H1 (cell line): ENCODE measurements at regions not wholly inside any gene's neighbourhood (a gene's known extent, or its start where the extent isn't known, plus 50 kb on each side); places are given as distances from the start of the nearest gene placed in this dataset.

Source experiments
- CTCF ChIA-PET: fragments of 300-600 bp; sonication (Branson Sonifier 250); formaldehyde crosslinking; loops from one replicate; lab custom pipeline; 2021; ENCODE audit not compliant: partially characterized antibody; lab: Charles Lee
- POLR2A ChIA-PET: fragments of 300-600 bp; sonication (Branson Sonifier 250); formaldehyde crosslinking; loops from one replicate; lab custom pipeline; 2021; ENCODE audit warnings: inconsistent platforms; ENCODE audit not compliant: partially characterized antibody; lab: Charles Lee
- DNase-seq, 2 experiments: peaks; one replicate each; pipeline versions ENCODE4 v3.0.0 to v3.0.0-alpha.2; 2010 to 2022; ENCODE audit warnings: low spot score in 2 of 2, low read depth in 1 of 2, mixed read lengths in 1 of 2
- FAIRE-seq: peaks from 2 replicates; lab custom pipeline; 2011; peaks lifted over from hg19 to GRCh38; lab: Jason Lieb, UNC
- H2AFZ ChIP-seq: 2 replicates; pipeline ENCODE4 v1.8.1; 2012; ENCODE audit warnings: low read length, inconsistent platforms
- H2AK5ac ChIP-seq: 2 replicates; pipeline ENCODE4 v1.6.1; 2013; ENCODE audit warnings: low read depth, low read length
- H2BK120ac ChIP-seq: replicated peaks from 2 replicates; pipeline ENCODE3; 2013; ENCODE audit warnings: low read depth, low read length, inconsistent platforms
- H2BK12ac ChIP-seq: 2 replicates; pipeline ENCODE4 v1.6.1; 2013; ENCODE audit warnings: low read depth, low read length
- H2BK15ac ChIP-seq: 2 replicates; pipeline ENCODE4 v1.6.1; 2013; ENCODE audit warnings: low read length
- H2BK20ac ChIP-seq: 2 replicates; pipeline ENCODE4 v1.6.1; 2013; ENCODE audit warnings: low read length
- H2BK5ac ChIP-seq: 2 replicates; pipeline ENCODE4 v1.6.1; 2013; ENCODE audit warnings: low read depth, low read length
- H3K14ac ChIP-seq: 2 replicates; pipeline ENCODE4 v1.6.1; 2013; ENCODE audit warnings: inconsistent platforms; ENCODE audit not compliant: insufficient read length
- H3K18ac ChIP-seq: 2 replicates; pipeline ENCODE4 v1.6.1; 2013; ENCODE audit warnings: low read length; ENCODE audit errors: extremely low read depth
- H3K23ac ChIP-seq: 2 replicates; pipeline ENCODE4 v1.6.1; 2013; ENCODE audit warnings: inconsistent platforms; ENCODE audit not compliant: insufficient read length
- H3K23me2 ChIP-seq: 2 replicates; pipeline ENCODE4 v1.6.1; 2013; ENCODE audit warnings: low read depth, low read length
- H3K27ac ChIP-seq: 2 replicates; pipeline ENCODE4 v1.6.1; 2011; ENCODE audit warnings: low read depth, low read length, inconsistent platforms
- H3K27me3 ChIP-seq, 4 experiments: replicated peaks in 1 of 4; 1 replicate in 1 of 4; 2 replicates in 3 of 4; pipeline versions ENCODE4 v1.6.1 to v1.8.1; 2011 to 2013; ENCODE audit warnings: low read length in 3 of 4, mild to moderate bottlenecking in 3 of 4, inconsistent platforms in 2 of 4, mixed read lengths in 2 of 4, moderate library complexity in 1 of 4; ENCODE audit not compliant: control insufficient read depth in 3 of 4, insufficient read depth in 3 of 4; ENCODE audit errors: extremely low read depth in 1 of 4
- H3K36me3 ChIP-seq, 4 experiments: 2 replicates each; pipeline versions ENCODE4 v1.6.1 to v1.8.1; 2011 to 2013; ENCODE audit warnings: mild to moderate bottlenecking in 4 of 4, low read length in 3 of 4, moderate library complexity in 2 of 4, control low read depth in 1 of 4, inconsistent platforms in 1 of 4; ENCODE audit not compliant: insufficient read depth in 4 of 4, control insufficient read depth in 2 of 4
- H3K4ac ChIP-seq: replicated peaks from 2 replicates; pipeline ENCODE3; 2013; ENCODE audit warnings: low read length, low read depth, mixed read lengths, inconsistent platforms; ENCODE audit not compliant: insufficient read length
- H3K4me1 ChIP-seq, 4 experiments: replicated peaks in 1 of 4; 1 replicate in 1 of 4; 2 replicates in 3 of 4; pipeline versions ENCODE4 v1.6.1 to v1.8.1; 2011 to 2013; ENCODE audit warnings: low read length in 3 of 4, inconsistent platforms in 2 of 4, mixed read lengths in 1 of 4; ENCODE audit not compliant: insufficient read depth in 4 of 4, control insufficient read depth in 3 of 4
- H3K4me2 ChIP-seq, 2 experiments: 2 replicates each; pipeline versions ENCODE4 v1.6.1 to v1.8.1; 2011 to 2013; ENCODE audit warnings: low read depth in 2 of 2, low read length in 2 of 2, control low read depth in 1 of 2, inconsistent platforms in 1 of 2, mild to moderate bottlenecking in 1 of 2; ENCODE audit not compliant: insufficient read depth in 1 of 2
- H3K4me3 ChIP-seq, 4 experiments: fragments of 200-600, 300-600 bp in 1 of 4; sonication (generic), shearing (Covaris generic), sonication (Bioruptor Twin) in 1 of 4; 2 replicates each; pipeline versions ENCODE4 v1.5.1 to v1.8.1; 2011 to 2016; ENCODE audit warnings: low read length in 4 of 4, low read depth in 3 of 4, control low read depth in 2 of 4, inconsistent platforms in 2 of 4, mild to moderate bottlenecking in 2 of 4, mixed read lengths in 1 of 4, moderate library complexity in 1 of 4; ENCODE audit not compliant: insufficient read depth in 2 of 4; ENCODE audit errors: extremely low read depth in 1 of 4
- H3K56ac ChIP-seq: replicated peaks from 2 replicates; pipeline ENCODE3; 2013; ENCODE audit warnings: low read depth, mild to moderate bottlenecking, mixed read lengths, low read length, inconsistent platforms; ENCODE audit not compliant: insufficient read length
- H3K79me1 ChIP-seq: 2 replicates; pipeline ENCODE4 v1.6.1; 2013; ENCODE audit warnings: low read depth, low read length, control low read depth
- H3K79me2 ChIP-seq, 2 experiments: 2 replicates each; pipeline versions ENCODE4 v1.6.1 to v1.8.1; 2012 to 2013; ENCODE audit warnings: low read length in 2 of 2, mild to moderate bottlenecking in 2 of 2, inconsistent platforms in 1 of 2; ENCODE audit not compliant: insufficient read depth in 2 of 2, control insufficient read depth in 1 of 2
- H3K9ac ChIP-seq, 4 experiments: replicated peaks in 1 of 4; 1 replicate in 1 of 4; 2 replicates in 3 of 4; pipeline versions ENCODE4 v1.6.1 to v1.8.1; 2011 to 2013; ENCODE audit warnings: low read depth in 3 of 4, low read length in 3 of 4, control low read depth in 2 of 4, mild to moderate bottlenecking in 2 of 4, moderate library complexity in 2 of 4, inconsistent platforms in 1 of 4; ENCODE audit errors: extremely low read depth in 1 of 4
- H3K9me3 ChIP-seq, 2 experiments: 2 replicates each; pipeline versions ENCODE4 v1.6.1 to v1.8.1; 2012 to 2013; ENCODE audit warnings: mild to moderate bottlenecking in 2 of 2, moderate library complexity in 2 of 2, control low read depth in 1 of 2, inconsistent platforms in 1 of 2, low read depth in 1 of 2, low read length in 1 of 2, mixed read lengths in 1 of 2; ENCODE audit not compliant: insufficient read depth in 2 of 2
- H4K20me1 ChIP-seq, 2 experiments: replicated peaks in 1 of 2; 2 replicates each; pipeline versions ENCODE3 to v1.8.1; 2011 to 2013; ENCODE audit warnings: inconsistent platforms in 2 of 2, low read length in 2 of 2, mild to moderate bottlenecking in 1 of 2; ENCODE audit not compliant: insufficient read depth in 2 of 2, control insufficient read depth in 1 of 2
- H4K5ac ChIP-seq: 2 replicates; pipeline ENCODE4 v1.6.1; 2013; ENCODE audit warnings: low read length, low read depth, mixed read lengths, inconsistent platforms; ENCODE audit not compliant: insufficient read length
- H4K8ac ChIP-seq: 2 replicates; pipeline ENCODE4 v1.8.0; 2013; ENCODE audit warnings: mild to moderate bottlenecking, moderate library complexity, low read length, inconsistent platforms; ENCODE audit not compliant: insufficient read depth; ENCODE audit errors: extremely low read depth
- H4K91ac ChIP-seq: replicated peaks from 2 replicates; pipeline ENCODE3; 2013; ENCODE audit warnings: low read length, mixed read lengths, inconsistent platforms; ENCODE audit not compliant: insufficient read length
- ASH2L ChIP-seq: fragments of 200-600, 300-600 bp; sonication (generic); IDR thresholded peaks from one replicate; pipeline ENCODE4 v1.7.1; 2017; ENCODE audit warnings: low read length
- GTF2F1 ChIP-seq: IDR thresholded peaks from 2 replicates; pipeline ENCODE4 v1.6.1; 2012; ENCODE audit warnings: low read depth, low read length, improper control_type of control experiment, borderline replicate concordance
- JUN ChIP-seq: IDR thresholded peaks from 2 replicates; pipeline ENCODE4 v1.6.1; 2011; ENCODE audit warnings: low read depth, mild to moderate bottlenecking, improper control_type of control experiment, low read length
- KDM4A ChIP-seq: IDR thresholded peaks from one replicate; pipeline ENCODE4 v1.7.1; 2012; ENCODE audit warnings: low read depth, mild to moderate bottlenecking, moderate library complexity, low read length, inconsistent platforms; ENCODE audit not compliant: severe bottlenecking
- RBBP5 ChIP-seq: IDR thresholded peaks from 2 replicates; pipeline ENCODE4 v1.7.1; 2012; ENCODE audit warnings: low read depth, mild to moderate bottlenecking, inconsistent platforms, low read length, moderate library complexity, borderline replicate concordance
- SAP30 ChIP-seq: fragments of 300-600 bp; sonication (generic); IDR thresholded peaks from 2 replicates; pipeline ENCODE4 v1.7.1; 2012; ENCODE audit warnings: low read length, moderate library complexity, mild to moderate bottlenecking, inconsistent platforms; ENCODE audit not compliant: insufficient read depth, insufficient replicate concordance
- SIRT6 ChIP-seq: IDR thresholded peaks from one replicate; pipeline ENCODE4 v1.7.1; 2012; ENCODE audit warnings: low read length, inconsistent platforms
- SRF ChIP-seq: IDR thresholded peaks from 2 replicates; pipeline ENCODE4 v1.6.1; 2011; ENCODE audit warnings: mild to moderate bottlenecking, low read depth, low read length, moderate library complexity
- SUZ12 ChIP-seq: fragments of 200-600 bp; sonication (generic); IDR thresholded peaks from 2 replicates; pipeline ENCODE4 v1.6.1; 2012; ENCODE audit warnings: mild to moderate bottlenecking, inconsistent platforms, low read length, moderate library complexity, mixed read lengths
- TF ChIP-seq, protein P1 (sequence below): IDR thresholded peaks from 2 replicates; pipeline ENCODE4 v1.6.1; 2011; ENCODE audit warnings: low read depth, mild to moderate bottlenecking, low read length; ENCODE audit not compliant: insufficient read depth
- TF ChIP-seq, protein P2 (sequence below): IDR thresholded peaks from 2 replicates; pipeline ENCODE4 v1.6.1; 2012; ENCODE audit warnings: inconsistent platforms
- TF ChIP-seq, protein P3 (sequence below): IDR thresholded peaks from 2 replicates; pipeline ENCODE4 v1.6.1; 2012; ENCODE audit warnings: low read length, inconsistent platforms

DNA sequence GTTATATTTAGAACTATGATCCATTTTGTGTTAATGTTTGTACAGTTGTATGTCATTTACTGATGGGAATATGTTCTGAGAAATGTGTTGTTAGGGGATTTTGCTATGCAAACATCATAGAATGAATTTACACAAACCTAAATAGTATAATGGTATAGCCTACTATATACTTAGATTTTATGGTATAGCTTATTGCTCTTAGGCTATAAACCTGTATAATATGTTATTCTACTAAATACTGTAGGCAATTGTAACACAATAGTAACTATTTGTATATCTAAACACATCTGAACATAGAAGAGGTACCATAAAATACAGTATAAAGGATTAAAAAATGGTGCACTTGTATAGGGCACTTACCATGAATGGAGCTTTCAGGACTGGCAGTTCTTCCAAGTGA is 105.4 kb upstream of the GRIN2B start:
- Histone ChIP-seq H4K20me1 (no peaks in the 10 kb centered on the region), H3K23ac (no peak overlapping the region), H3K14ac (no peak overlapping the region), H4K91ac (no peak overlapping the region), H3K23me2 (no peaks in the 10 kb centered on the region), H2BK15ac (no peak overlapping the region), H3K4me1 (no peaks in the 10 kb centered on the region), H3K4me3 (no peak overlapping the region), H3K18ac (no peak overlapping the region), H3K4ac (no peak overlapping the region), H3K79me1 (no peaks in the 10 kb centered on the region), H2AK5ac (no peak overlapping the region), H3K9me3 (no peaks in the 10 kb centered on the region), H3K27me3 (no peaks in the 10 kb centered on the region), H2AFZ (no peak overlapping the region), H2BK5ac (no peak overlapping the region), H3K4me2 (no peak overlapping the region), H4K5ac (no peak overlapping the region), H3K56ac (no peak overlapping the region), H2BK120ac (no peak overlapping the region), H3K9ac (no peak overlapping the region), H2BK20ac (no peak overlapping the region), H4K8ac (no peak overlapping the region), H2BK12ac (no peak overlapping the region), H3K36me3 (no peaks in the 10 kb centered on the region), H3K27ac (no peak overlapping the region), H3K79me2 (no peaks in the 10 kb centered on the region)
- POLR2A ChIA-PET: no interaction called here
- FAIRE-seq (no peak), DNase-seq (no peak)
- CTCF ChIA-PET: interaction anchor here (0.6 to 0.7 kb wide), 2 partner anchors 9 to 44 kb away, joined by 3 read pairs; no protein-coding TSS in a partner anchor
- TF ChIP-seq RBBP5: no peak
- TF ChIP-seq SUZ12: no peak
- TF ChIP-seq SIRT6: no peak
- no peak for TF ChIP-seq SRF
- TF ChIP-seq, protein P1, sequence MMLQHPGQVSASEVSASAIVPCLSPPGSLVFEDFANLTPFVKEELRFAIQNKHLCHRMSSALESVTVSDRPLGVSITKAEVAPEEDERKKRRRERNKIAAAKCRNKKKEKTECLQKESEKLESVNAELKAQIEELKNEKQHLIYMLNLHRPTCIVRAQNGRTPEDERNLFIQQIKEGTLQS: no peak
- TF ChIP-seq SAP30: no peak
- TF ChIP-seq, protein P2, sequence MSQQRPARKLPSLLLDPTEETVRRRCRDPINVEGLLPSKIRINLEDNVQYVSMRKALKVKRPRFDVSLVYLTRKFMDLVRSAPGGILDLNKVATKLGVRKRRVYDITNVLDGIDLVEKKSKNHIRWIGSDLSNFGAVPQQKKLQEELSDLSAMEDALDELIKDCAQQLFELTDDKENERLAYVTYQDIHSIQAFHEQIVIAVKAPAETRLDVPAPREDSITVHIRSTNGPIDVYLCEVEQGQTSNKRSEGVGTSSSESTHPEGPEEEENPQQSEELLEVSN: no peak
- TF ChIP-seq, protein P3, sequence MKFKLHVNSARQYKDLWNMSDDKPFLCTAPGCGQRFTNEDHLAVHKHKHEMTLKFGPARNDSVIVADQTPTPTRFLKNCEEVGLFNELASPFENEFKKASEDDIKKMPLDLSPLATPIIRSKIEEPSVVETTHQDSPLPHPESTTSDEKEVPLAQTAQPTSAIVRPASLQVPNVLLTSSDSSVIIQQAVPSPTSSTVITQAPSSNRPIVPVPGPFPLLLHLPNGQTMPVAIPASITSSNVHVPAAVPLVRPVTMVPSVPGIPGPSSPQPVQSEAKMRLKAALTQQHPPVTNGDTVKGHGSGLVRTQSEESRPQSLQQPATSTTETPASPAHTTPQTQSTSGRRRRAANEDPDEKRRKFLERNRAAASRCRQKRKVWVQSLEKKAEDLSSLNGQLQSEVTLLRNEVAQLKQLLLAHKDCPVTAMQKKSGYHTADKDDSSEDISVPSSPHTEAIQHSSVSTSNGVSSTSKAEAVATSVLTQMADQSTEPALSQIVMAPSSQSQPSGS: no peak
- no peak for TF ChIP-seq ASH2L
- no peak for TF ChIP-seq GTF2F1
- TF ChIP-seq KDM4A: no peak
- TF ChIP-seq JUN: no peak
